HCT116 (cell line): ENCODE measurements at regions not wholly inside any gene's neighbourhood (a gene's known extent, or its start where the extent isn't known, plus 50 kb on each side); places are given as distances from the start of the nearest gene placed in this dataset.

Source experiments
- ATAC-seq: fragments of 200-7000 bp; cut with Tn5 transposase; 2 replicates; pipeline ENCODE4 v1.9.1; 2020; ENCODE audit warnings: mild to moderate bottlenecking, moderate library complexity
- BruUV-seq: library from RNA; stranded (reverse); fragments of 400-500 nt; replicated peaks from 2 replicates; lab custom pipeline; 2021; lab: Mats Ljungman, UMichigan
- CTCF ChIA-PET: fragments of 300-600 bp; sonication (Branson Sonifier 250); formaldehyde crosslinking; loops from one replicate; lab custom pipeline; 2021; ENCODE audit warnings: antibody characterized with exemption; lab: Charles Lee
- POLR2A ChIA-PET: fragments of 300-600, 350-600 bp; sonication (Branson Sonifier 250); formaldehyde crosslinking; loops from one replicate; lab custom pipeline; 2021; ENCODE audit warnings: antibody characterized with exemption; lab: Charles Lee
- RAD21 ChIA-PET, 2 experiments: fragments of 300-600 bp; sonication (Branson Sonifier 250); formaldehyde crosslinking; loops; one replicate each; lab custom pipeline; 2023; ENCODE audit warnings: low total read pairs in 2 of 2; ENCODE audit not compliant: uncharacterized antibody in 2 of 2, unreplicated experiment in 2 of 2, low non-redundant PET in 1 of 2; lab: Charles Lee
- DNase-seq: peaks from one replicate; pipeline ENCODE4 v3.0.0-alpha.2; 2010; ENCODE audit warnings: low read depth, low spot score
- H2AFZ ChIP-seq: fragments of 200-600 bp; shearing (Covaris generic), sonication (generic); 2 replicates; pipeline ENCODE4 v1.6.1; 2017; ENCODE audit warnings: low read depth, mixed run types, mixed read lengths, antibody characterized with exemption, low read length; ENCODE audit not compliant: poor library complexity, severe bottlenecking
- H3K27ac ChIP-seq: 2 replicates; pipeline ENCODE4 v1.5.1; 2012; ENCODE audit warnings: low read depth, low read length
- H3K27me3 ChIP-seq: fragments of 200-600 bp; sonication (generic); 2 replicates; pipeline ENCODE4 v1.6.1; 2016; ENCODE audit warnings: mixed run types, low read length, mixed read lengths; ENCODE audit not compliant: insufficient read depth
- H3K36me3 ChIP-seq, 2 experiments: fragments of 200-500 bp in 1 of 2; fragments of 200-600 bp in 1 of 2; sonication (Bioruptor generic) in 1 of 2; sonication (generic) in 1 of 2; 2 replicates each; pipeline versions ENCODE4 v1.5.1 to v1.6.1; 2014 to 2016; ENCODE audit warnings: low read length in 2 of 2, inconsistent platforms in 1 of 2, mixed read lengths in 1 of 2, mixed run types in 1 of 2; ENCODE audit not compliant: insufficient read depth in 2 of 2, control insufficient read depth in 1 of 2
- H3K4me1 ChIP-seq, 2 experiments: fragments of 200-600 bp in 1 of 2; sonication (generic) in 1 of 2; 2 replicates each; pipeline versions ENCODE4 v1.5.1 to v1.6.1; 2012 to 2017; ENCODE audit warnings: low read length in 2 of 2, inconsistent platforms in 1 of 2, mild to moderate bottlenecking in 1 of 2, mixed read lengths in 1 of 2, mixed run types in 1 of 2, moderate library complexity in 1 of 2; ENCODE audit not compliant: insufficient read depth in 2 of 2, control insufficient read depth in 1 of 2
- H3K4me2 ChIP-seq: fragments of 200-600 bp; sonication (generic); 2 replicates; pipeline ENCODE4 v1.6.1; 2017; ENCODE audit warnings: mixed run types, low read length, mixed read lengths
- H3K4me3 ChIP-seq, 2 experiments: fragments of 200-600 bp in 1 of 2; sonication (generic) in 1 of 2; replicated peaks in 1 of 2; 2 replicates each; pipeline ENCODE4 v1.5.1; 2011 to 2016; ENCODE audit warnings: low read length in 2 of 2, control low read depth in 1 of 2, low read depth in 1 of 2, mild to moderate bottlenecking in 1 of 2, mixed read lengths in 1 of 2, mixed run types in 1 of 2
- H3K79me2 ChIP-seq: fragments of 200-600 bp; sonication (generic); 2 replicates; pipeline ENCODE4 v1.6.1; 2017; ENCODE audit warnings: mild to moderate bottlenecking, mixed run types, low read length, moderate library complexity, mixed read lengths; ENCODE audit not compliant: insufficient read depth
- H3K9ac ChIP-seq: fragments of 200-600 bp; sonication (generic); 2 replicates; pipeline ENCODE4 v1.6.1; 2016; ENCODE audit warnings: low read length, mixed read lengths
- H3K9me2 ChIP-seq: fragments of 200-600 bp; sonication (generic), shearing (Covaris generic); 2 replicates; pipeline ENCODE4 v1.6.1; 2017; ENCODE audit warnings: mixed run types, mild to moderate bottlenecking, moderate library complexity; ENCODE audit not compliant: insufficient read depth
- H3K9me3 ChIP-seq, 2 experiments: fragments of 200-500 bp in 1 of 2; fragments of 200-600 bp in 1 of 2; sonication (Bioruptor generic) in 1 of 2; sonication (generic) in 1 of 2; 2 replicates each; pipeline ENCODE4 v1.6.1; 2014 to 2017; ENCODE audit warnings: low read length in 2 of 2, mixed read lengths in 2 of 2, inconsistent platforms in 1 of 2, low read depth in 1 of 2, mild to moderate bottlenecking in 1 of 2, mixed run types in 1 of 2, moderate library complexity in 1 of 2; ENCODE audit not compliant: control insufficient read depth in 1 of 2, insufficient read depth in 1 of 2
- H4K20me1 ChIP-seq: fragments of 200-600 bp; sonication (generic), shearing (Covaris generic); 2 replicates; pipeline ENCODE4 v1.6.1; 2017; ENCODE audit warnings: mixed run types, mild to moderate bottlenecking, moderate library complexity; ENCODE audit not compliant: insufficient read depth
- CTCF ChIP-seq, 3 experiments: fragments of 200-600 bp in 1 of 3; sonication (generic) in 1 of 3; IDR thresholded peaks in 2 of 3; conservative IDR thresholded peaks in 1 of 3; 2 replicates each; pipeline ENCODE4 v1.5.1; 2012 to 2017; ENCODE audit warnings: low read depth in 2 of 3, low read length in 2 of 3, antibody characterized with exemption in 1 of 3, borderline replicate concordance in 1 of 3, control low read depth in 1 of 3, mild to moderate bottlenecking in 1 of 3, mixed read lengths in 1 of 3, mixed run types in 1 of 3, moderate library complexity in 1 of 3; ENCODE audit not compliant: insufficient read depth in 1 of 3
- EGR1 ChIP-seq: IDR thresholded peaks from 2 replicates; pipeline ENCODE4 v1.6.1; 2012; ENCODE audit warnings: low read depth
- EZH2phosphoT487 ChIP-seq: fragments of 200-600 bp; IDR thresholded peaks from 2 replicates; pipeline ENCODE4 v1.6.1; 2018; ENCODE audit warnings: antibody characterized with exemption, borderline replicate concordance
- MAX ChIP-seq: IDR thresholded peaks from 2 replicates; pipeline ENCODE4 v1.6.1; 2012
- POLR2AphosphoS5 ChIP-seq: IDR thresholded peaks from 2 replicates; pipeline ENCODE4 v1.6.1; 2011; ENCODE audit warnings: mild to moderate bottlenecking, low read depth, low read length, moderate library complexity
- SRF ChIP-seq: IDR thresholded peaks from 2 replicates; pipeline ENCODE4 v1.6.1; 2012; ENCODE audit warnings: low read depth
- ZBTB33 ChIP-seq: IDR thresholded peaks from 2 replicates; pipeline ENCODE4 v1.6.1; 2011; ENCODE audit warnings: mild to moderate bottlenecking, low read length, moderate library complexity; ENCODE audit not compliant: insufficient replicate concordance; ENCODE audit errors: extremely low read depth
- intact Hi-C: fragments of 100-400 bp; cut with micrococcal nuclease; formaldehyde crosslinking; loops from 2 replicates; pipeline ENCODE4 v1.10.0; 2022

GRCh38 chrX:94288972-94289371 is 615.0 kb downstream of the FAM133A start:
- Histone ChIP-seq H3K4me3 (no peak overlapping the region), H3K9me2 (no peaks in the 10 kb centered on the region), H3K36me3 (no peaks in the 10 kb centered on the region), H3K9me3 (no peaks in the 10 kb centered on the region), H4K20me1 (no peaks in the 10 kb centered on the region), H2AFZ (no peak overlapping the region), H3K9ac (no peak overlapping the region), H3K79me2 (no peaks in the 10 kb centered on the region), H3K27me3 (no peaks in the 10 kb centered on the region), H3K4me2 (no peak overlapping the region), H3K27ac (no peak overlapping the region), H3K4me1 (no peaks in the 10 kb centered on the region)
- intact Hi-C loops: no loop called here
- DNase-seq (no peak), ATAC-seq (no peak)
- RAD21 ChIA-PET: no interaction called here
- CTCF ChIA-PET: no interaction called here
- POLR2A ChIA-PET: no interaction called here
- no TSS peak for BruUV-seq
- TF ChIP-seq MAX (no peak), ZBTB33 (no peak), EZH2phosphoT487 (no peak), POLR2AphosphoS5 (no peak), CTCF (IDR thresholded peaks at IDR 0.05 in 2 of 3, conservative IDR thresholded peaks at IDR 0.05 in 1 of 3; ENCODE audit: borderline replicate concordance in 1 of 3, insufficient read depth in 1 of 3, low read depth in 2 of 3, low read length in 2 of 3) (no peak), EGR1 (no peak), SRF (no peak)
